ENCODE measurements at regions not wholly inside any gene's neighbourhood (a gene's known extent, or its start where the extent isn't known, plus 50 kb on each side); places are given as distances from the start of the nearest gene placed in this dataset.

- DNase-seq = no peak
These were observed 391.0 kb upstream of the PTPRD start for GRCh38 chr9:11003836-11004235.

- DNase-seq = no peak
These were observed 398.9 kb upstream of the PTPRD start for GRCh38 chr9:11011696-11012095.

GRCh38 chr9:11016081-11016480, 403.3 kb upstream of the PTPRD start:
- no peak for DNase-seq

DNA sequence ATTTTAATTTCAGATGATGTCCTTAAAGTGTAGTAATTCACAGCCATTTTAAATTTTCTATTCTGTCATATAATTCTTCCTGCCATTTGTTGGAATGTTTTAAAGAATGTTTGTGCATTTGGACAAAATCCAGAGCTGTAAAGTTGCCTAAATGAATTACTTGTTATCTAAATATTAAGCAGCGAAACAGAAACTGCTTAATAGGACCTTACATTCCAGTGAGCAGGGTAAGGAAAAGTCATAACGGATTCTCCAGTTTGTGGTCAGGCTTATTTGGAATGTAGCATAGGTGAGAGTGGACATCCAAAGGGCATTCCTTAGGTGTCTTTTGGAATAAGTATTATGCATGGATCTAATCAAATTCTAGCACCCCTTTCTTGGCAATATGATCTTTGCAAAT, 410.4 kb upstream of the PTPRD start:
- no peak for DNase-seq

DNA sequence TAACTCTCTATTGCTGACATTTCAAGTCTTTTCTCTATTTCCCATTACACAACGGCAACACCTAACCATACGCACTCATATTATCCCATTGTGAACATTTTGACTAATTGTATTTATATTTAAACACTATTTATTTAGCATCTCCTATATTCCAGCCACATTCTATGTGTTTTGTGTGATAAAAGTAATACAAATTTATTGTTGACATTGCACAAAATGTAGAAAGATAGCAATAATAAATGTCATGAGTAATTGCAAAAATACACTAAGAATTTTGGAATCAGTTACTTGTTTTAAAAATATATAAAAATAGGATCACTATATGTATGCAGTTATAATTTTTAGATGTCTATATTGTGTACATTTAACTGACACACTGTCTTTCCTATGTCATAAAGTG, 413.0 kb upstream of the PTPRD start:
- no peak for DNase-seq

DNA sequence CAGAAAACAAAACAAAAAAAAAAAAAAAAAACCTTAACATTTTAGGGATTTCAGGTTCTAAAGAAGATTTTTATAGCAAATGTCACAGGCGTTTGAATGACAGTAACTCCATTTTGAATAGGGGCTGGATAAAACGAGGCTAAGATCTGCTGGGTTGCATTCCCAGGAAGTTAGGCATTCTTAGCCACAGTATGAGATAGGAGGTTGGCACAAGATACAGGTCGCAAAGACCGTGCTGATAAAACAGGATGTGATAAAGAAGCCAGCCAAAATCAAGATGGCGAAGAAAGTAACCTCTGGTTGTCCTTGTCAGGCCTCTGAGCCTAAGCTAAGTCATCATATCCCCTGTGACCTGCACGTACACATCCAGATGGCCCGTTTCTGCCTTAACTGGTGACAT, 425.6 kb upstream of the PTPRD start:
- no peak for DNase-seq

- no peak for DNase-seq
These were observed 426.2 kb upstream of the PTPRD start for GRCh38 chr9:11039006-11039405.

DNA sequence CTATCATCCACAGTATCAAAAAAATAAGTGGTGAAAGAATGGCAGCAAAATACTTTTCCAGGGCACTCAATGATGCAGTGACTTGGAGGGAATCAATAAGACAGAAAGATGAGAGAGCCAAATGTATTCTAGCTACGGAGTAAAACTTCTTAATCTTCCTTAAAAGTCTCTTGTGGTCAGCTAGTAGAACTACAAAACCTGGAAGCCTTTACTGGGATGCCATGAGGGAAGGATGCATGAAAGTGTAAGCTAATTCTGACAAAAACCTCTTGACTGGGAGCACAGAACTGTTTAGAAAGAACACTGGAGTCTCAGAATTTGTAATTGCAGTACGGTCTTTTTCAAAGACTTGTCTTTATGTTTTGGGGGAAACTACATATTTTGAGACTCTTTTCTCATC, 432.8 kb upstream of the PTPRD start:
- no peak for DNase-seq

DNA sequence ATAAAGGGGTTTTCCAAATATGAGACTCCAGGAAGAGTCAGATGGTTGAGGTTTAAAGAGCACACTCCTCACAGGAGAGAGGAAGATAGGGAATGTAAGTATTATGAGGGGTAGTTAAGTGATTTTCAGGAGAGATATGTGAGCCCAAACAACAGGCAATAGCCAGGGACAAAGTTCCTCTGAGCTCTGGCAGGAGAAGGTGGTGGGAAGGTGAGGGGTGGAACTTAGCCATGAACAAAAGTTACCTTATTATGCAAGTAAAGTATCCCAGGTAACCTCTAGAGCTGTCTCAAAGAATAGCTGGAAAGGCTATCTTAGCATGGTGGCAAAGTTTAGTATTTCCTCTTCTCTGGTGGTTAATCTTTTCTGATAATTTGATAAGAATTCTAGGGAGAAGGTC, 450.5 kb upstream of the PTPRD start:
- DNase-seq = no peak

- DNase-seq = no peak
These were observed 452.1 kb upstream of the PTPRD start for GRCh38 chr9:11064909-11065308.

DNA sequence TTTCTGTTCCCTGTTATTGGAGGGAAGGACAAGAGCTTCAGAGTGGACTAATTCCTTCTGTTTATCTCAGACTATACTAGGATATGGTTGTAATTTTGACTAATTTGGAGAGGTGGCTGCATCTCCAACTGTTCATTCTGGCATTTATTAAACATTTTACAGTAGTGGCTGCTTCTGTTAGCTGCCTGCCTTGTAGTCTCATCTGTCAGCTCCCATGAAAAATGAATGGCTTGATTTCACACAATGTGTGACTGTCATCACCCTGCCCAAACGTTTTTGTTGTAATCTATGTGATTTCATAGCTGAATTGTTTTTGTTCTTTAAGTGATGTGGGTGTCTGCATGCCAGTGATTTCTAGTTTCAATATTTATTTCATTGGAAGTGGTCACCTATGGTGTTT, 459.4 kb upstream of the PTPRD start:
- no peak for DNase-seq

- DNase-seq = no peak
These were observed 473.8 kb upstream of the PTPRD start for GRCh38 chr9:11086561-11086960.

DNA sequence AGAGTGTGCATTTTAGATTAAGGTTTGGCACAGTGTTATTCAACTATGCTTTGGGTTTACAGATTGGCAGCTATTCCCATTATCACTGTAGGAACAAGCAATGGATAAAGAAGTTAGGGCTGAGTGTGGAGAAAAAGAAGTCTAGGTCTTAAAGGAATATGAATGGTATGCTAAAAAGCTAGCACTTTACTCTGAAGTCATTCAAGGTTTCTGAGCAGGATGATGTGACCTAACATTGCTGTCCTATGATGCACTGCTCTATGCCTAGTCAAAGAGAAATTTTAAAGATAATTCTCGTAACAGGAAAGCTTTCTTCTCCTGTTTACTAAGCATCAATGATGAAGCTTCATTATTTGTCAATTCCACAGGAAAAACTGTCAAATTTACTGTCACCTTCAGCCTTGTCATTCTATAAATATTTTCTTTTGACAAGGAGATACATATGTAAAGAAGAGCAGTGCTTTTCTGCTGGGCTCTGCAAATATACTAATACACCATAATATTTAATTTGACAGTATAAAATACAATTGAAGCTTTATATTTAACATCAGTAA, 476.1 kb upstream of the PTPRD start:
- DNase-seq = no peak

DNA sequence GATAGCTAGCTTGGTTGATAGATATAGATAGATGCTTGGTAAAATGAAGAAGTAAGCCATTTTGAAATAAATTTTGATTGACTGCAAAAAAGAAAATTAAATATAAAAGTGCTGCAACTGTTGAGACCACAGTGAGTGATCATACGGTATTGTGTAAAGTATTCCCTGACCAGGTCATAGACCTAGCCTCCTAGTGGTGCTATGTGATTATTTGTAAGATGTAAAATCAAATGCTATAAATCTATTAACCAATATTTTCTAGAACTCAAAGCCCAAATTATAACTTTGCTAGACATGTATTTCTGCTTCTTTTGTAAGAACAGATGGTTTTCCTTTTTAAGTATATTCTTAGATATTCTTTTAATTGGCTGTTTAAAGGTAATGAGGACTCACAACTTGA, 480.2 kb upstream of the PTPRD start:
- no peak for DNase-seq

DNA sequence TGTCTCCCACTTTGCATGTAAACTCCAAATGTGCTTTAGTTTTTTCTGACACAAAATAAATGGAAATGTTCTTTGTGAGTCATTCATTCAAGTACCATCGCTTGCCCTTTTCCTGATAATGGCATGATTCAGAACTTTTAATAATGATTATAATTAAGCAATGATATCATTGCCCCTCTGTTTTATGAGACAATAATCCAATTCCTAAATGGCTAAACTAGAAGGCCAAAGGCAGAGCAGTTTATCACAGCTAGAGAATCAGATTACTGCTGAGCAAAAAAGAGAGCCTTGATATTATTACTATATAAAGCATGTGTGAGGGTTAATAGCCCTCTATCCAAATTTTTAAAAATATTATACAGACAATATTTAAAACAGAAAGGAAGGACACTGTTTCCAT, 484.2 kb upstream of the PTPRD start:
- no peak for DNase-seq

GRCh38 chr9:11103525-11103924, 490.7 kb upstream of the PTPRD start:
- DNase-seq = no peak

DNA sequence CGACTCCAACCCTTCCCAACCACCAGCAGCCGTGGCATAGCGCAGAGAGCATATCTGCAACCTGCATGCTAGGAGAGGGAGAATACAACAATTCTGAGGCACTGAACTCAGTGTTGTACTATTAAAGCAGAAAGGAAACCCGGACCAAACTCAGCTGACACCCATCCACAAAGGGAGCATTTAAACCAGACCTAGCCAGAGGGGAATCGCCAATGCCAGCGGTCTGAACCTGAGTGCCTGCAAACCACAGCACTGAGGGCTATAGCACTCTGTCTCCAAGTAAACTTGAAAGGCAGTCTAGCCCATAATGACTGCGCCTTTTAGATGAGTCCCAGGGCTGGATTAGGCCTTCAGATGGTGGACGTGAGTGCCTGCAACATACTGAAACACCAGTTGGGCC, 494.4 kb upstream of the PTPRD start:
- DNase-seq = no peak

DNA sequence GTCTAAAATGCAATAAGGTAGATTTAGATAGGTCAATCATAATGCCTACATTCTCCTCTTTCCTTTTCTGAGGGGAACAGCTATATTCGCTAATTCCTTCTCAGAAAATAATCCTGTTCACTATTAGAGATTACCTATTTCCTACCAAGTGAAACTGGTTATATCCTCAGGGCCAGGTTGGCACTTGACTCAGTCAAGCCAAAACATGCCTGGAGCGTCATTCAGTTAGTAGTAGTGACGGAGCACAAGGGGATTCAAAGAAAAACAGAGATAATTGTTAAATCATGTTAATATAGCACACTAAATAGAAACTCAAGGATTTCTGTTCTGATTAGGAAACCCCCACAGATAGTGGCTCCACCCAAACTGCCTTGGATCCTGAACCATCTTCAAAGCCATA, 515.4 kb upstream of the PTPRD start:
- no peak for DNase-seq

- DNase-seq = no peak
These were observed 523.0 kb upstream of the PTPRD start for GRCh38 chr9:11135851-11136250.

DNA sequence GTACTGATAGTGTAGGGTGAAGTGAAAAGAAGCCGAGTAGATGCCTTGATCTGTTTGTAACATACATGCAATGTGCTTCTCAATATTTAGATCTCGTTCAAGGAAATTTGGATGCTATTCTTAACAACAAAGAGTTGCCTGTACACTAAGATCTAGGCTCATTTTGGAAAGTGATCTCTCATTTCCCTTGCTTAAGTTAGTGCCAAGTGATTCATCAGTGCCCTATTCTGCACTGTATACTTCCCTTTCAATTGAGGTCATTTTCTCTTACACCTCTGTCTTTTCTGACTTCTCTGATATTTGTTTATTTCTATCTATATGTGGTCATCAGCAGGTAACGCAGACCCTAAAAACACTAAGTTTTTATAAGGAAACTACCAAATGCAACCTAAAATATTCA, 528.6 kb upstream of the PTPRD start:
- no peak for DNase-seq

GRCh38 chr9:11142965-11143738, 530.4 kb upstream of the PTPRD start:
- no peak for DNase-seq

- no peak for DNase-seq
These were observed 531.9 kb upstream of the PTPRD start for GRCh38 chr9:11144746-11145145.

DNA sequence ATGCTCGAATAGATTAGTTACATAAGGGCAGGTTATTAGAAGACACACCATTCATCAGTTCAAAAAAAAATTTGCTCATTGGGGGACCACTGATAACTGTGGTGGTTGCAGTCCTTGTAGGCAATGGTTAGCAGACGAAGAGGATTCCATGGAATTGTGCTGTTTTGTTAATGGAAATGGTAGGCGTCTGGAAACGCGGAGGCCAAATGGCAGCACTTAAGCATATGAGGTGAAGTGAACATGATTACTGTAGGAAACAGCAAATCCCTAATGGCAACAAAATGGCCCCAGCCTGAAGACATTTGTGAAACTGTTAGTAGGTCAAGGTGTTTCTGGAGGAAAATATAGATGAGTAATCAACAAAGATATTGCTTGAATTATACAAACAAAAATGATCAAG, 535.4 kb upstream of the PTPRD start:
- no peak for DNase-seq

DNA sequence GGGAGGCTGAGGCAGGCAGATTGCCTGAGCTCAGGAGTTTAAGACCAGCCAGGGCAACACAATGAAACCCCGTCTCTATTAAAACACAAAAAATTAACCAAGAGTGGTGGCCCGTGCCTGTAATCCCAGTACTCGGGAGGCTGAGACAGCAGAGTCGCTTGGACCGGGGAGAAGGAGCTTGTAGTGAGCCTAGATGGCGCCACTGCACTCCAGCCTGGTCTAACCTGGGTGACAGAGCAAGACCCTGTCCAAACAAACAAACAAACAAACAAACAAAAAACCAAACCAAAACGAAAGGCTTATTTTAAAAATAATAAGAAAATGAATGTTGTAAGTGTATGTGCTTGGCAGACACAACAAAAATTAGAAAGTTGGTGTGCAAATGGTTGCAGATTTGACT, 536.3 kb upstream of the PTPRD start:
- DNase-seq = no peak

DNA sequence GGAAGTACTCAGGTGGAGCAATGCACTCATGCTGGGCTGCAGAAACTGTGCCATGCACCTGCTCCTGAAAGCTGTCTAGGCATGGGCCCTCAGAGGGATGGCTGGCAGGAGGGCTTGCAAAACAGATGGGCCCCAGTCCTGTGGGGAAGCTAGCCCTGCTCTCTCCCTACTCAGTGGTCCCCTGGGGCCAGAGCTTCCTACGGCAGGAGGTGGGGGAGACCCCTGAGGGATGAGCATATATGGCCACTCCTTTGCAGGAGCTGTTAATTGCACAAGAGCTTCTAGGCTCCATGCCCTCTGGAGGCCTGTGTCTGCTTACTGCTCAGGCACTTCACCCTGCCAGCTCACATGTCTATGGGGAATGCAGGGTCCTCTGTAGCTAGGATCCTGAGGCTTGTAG, 545.3 kb upstream of the PTPRD start:
- DNase-seq = no peak

All from SW 1271 (cell line).